OCI-LY1 (cell line): ENCODE measurements at regions not wholly inside any gene's neighbourhood (a gene's known extent, or its start where the extent isn't known, plus 50 kb on each side); places are given as distances from the start of the nearest gene placed in this dataset.

ENCODE experiments used
- H2AFZ ChIP-seq: fragments of 200-600 bp; sonication (generic), shearing (Covaris generic); 2 replicates; pipeline ENCODE4 v1.6.0; 2014; ENCODE audit warnings: antibody characterized with exemption, mild to moderate bottlenecking, low read length
- H3F3A ChIP-seq: fragments of 200-600 bp; sonication (generic), shearing (Covaris generic); 2 replicates; pipeline ENCODE4 v1.6.0; 2014; ENCODE audit warnings: mild to moderate bottlenecking, antibody characterized with exemption, low read length, moderate library complexity; ENCODE audit not compliant: insufficient read depth
- H3K27ac ChIP-seq: fragments of 200-600 bp; sonication (generic); 2 replicates; pipeline ENCODE4 v1.5.1; 2014; ENCODE audit warnings: low read length, mixed run types, mild to moderate bottlenecking, low read depth; ENCODE audit not compliant: poor library complexity, severe bottlenecking
- H3K27me3 ChIP-seq: fragments of 200-600 bp; sonication (generic); 2 replicates; pipeline ENCODE4 v1.6.0; 2014; ENCODE audit warnings: antibody characterized with exemption, mild to moderate bottlenecking, low read length, moderate library complexity; ENCODE audit not compliant: insufficient read depth
- H3K36me3 ChIP-seq: fragments of 200-600 bp; sonication (generic); 2 replicates; pipeline ENCODE4 v1.6.1; 2014; ENCODE audit warnings: mild to moderate bottlenecking, antibody characterized with exemption, low read length, moderate library complexity, mixed read lengths; ENCODE audit not compliant: insufficient read depth
- H3K4me1 ChIP-seq: fragments of 200-600 bp; sonication (generic); 2 replicates; pipeline ENCODE4 v1.5.1; 2014; ENCODE audit warnings: mild to moderate bottlenecking, low read length, moderate library complexity; ENCODE audit not compliant: insufficient read depth, severe bottlenecking
- H3K4me2 ChIP-seq: fragments of 200-600 bp; sonication (generic), shearing (Covaris generic); 2 replicates; pipeline ENCODE4 v1.6.1; 2014; ENCODE audit warnings: low read length
- H3K4me3 ChIP-seq: fragments of 200-600 bp; sonication (generic); 2 replicates; pipeline ENCODE4 v1.5.1; 2014; ENCODE audit warnings: low read length, low read depth, mild to moderate bottlenecking, mixed read lengths; ENCODE audit not compliant: poor library complexity, severe bottlenecking
- H3K79me2 ChIP-seq: fragments of 200-600 bp; shearing (Covaris generic); 2 replicates; pipeline ENCODE4 v1.6.1; 2016; ENCODE audit warnings: mixed run types, low read length, mixed read lengths; ENCODE audit not compliant: insufficient read depth
- H3K9ac ChIP-seq: fragments of 200-600 bp; sonication (generic), shearing (Covaris generic); 2 replicates; pipeline ENCODE4 v1.6.1; 2014; ENCODE audit warnings: mild to moderate bottlenecking, low read length, mixed read lengths
- H3K9me2 ChIP-seq: fragments of 200-600 bp; sonication (generic), shearing (Covaris generic); 2 replicates; pipeline ENCODE4 v1.6.1; 2014; ENCODE audit warnings: low read depth, mild to moderate bottlenecking, low read length, mixed read lengths
- H3K9me3 ChIP-seq: fragments of 200-600 bp; shearing (Covaris generic); 2 replicates; pipeline ENCODE4 v1.6.1; 2014; ENCODE audit warnings: low read length, mixed read lengths
- H4K20me1 ChIP-seq: fragments of 200-600 bp; sonication (generic), shearing (Covaris generic); 2 replicates; pipeline ENCODE4 v1.6.0; 2016; ENCODE audit warnings: mild to moderate bottlenecking, low read length; ENCODE audit not compliant: insufficient read depth
- EZH2 ChIP-seq: fragments of 200-600 bp; sonication (generic), shearing (Covaris generic); IDR thresholded peaks from 2 replicates; pipeline ENCODE4 v1.8.0; 2017; ENCODE audit warnings: borderline replicate concordance, mixed run types, mild to moderate bottlenecking, antibody characterized with exemption, low read length, moderate library complexity, mixed read lengths
- TF ChIP-seq, protein P1 (sequence below): fragments of 200-600 bp; sonication (generic), shearing (Covaris generic); IDR thresholded peaks from 2 replicates; pipeline ENCODE4 v1.5.1; 2017; ENCODE audit warnings: mild to moderate bottlenecking, antibody characterized with exemption, low read length, moderate library complexity, mixed read lengths

DNA sequence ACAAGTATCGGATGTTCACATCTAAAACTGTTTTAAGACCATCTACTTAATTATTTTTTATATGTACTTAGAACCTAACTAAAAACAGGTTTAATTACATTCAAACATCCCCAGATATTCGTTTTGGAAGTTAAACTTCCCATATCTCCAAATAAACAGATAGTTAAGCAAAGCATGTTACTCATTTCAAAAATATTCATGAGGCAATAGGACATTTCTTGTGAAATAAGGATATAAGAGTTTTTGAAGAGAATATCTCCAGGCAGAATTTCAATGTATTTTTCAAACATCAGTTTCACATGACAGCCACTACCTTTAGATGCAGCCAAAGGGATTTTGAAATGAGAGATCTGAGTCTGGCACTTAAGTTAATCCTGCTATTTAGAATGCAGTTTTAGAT, 697.5 kb downstream of the SLITRK1 start:
- no peaks in the 10 kb centered on the region for H3K4me1 ChIP-seq
- H3K9ac ChIP-seq = no peak overlapping the region
- no peaks in the 10 kb centered on the region for H3K27me3 ChIP-seq
- H3K79me2 ChIP-seq = no peaks in the 10 kb centered on the region
- no peak overlapping the region for H3K27ac ChIP-seq
- H3K36me3 ChIP-seq = no peaks in the 10 kb centered on the region
- H2AFZ ChIP-seq = no peak overlapping the region
- no peaks in the 10 kb centered on the region for H3K9me3 ChIP-seq
- H3K4me3 ChIP-seq = no peak overlapping the region
- H3K9me2 ChIP-seq = no peaks in the 10 kb centered on the region
- no peak overlapping the region for H3K4me2 ChIP-seq
- TF ChIP-seq, protein P1, sequence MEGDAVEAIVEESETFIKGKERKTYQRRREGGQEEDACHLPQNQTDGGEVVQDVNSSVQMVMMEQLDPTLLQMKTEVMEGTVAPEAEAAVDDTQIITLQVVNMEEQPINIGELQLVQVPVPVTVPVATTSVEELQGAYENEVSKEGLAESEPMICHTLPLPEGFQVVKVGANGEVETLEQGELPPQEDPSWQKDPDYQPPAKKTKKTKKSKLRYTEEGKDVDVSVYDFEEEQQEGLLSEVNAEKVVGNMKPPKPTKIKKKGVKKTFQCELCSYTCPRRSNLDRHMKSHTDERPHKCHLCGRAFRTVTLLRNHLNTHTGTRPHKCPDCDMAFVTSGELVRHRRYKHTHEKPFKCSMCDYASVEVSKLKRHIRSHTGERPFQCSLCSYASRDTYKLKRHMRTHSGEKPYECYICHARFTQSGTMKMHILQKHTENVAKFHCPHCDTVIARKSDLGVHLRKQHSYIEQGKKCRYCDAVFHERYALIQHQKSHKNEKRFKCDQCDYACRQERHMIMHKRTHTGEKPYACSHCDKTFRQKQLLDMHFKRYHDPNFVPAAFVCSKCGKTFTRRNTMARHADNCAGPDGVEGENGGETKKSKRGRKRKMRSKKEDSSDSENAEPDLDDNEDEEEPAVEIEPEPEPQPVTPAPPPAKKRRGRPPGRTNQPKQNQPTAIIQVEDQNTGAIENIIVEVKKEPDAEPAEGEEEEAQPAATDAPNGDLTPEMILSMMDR = no peak
- no peak for TF ChIP-seq EZH2
- H3F3A ChIP-seq = no peaks in the 10 kb centered on the region
- no peaks in the 10 kb centered on the region for H4K20me1 ChIP-seq

GRCh38 chr13:83184150-83184475, 698.2 kb downstream of the SLITRK1 start:
- H3K9ac ChIP-seq = no peak overlapping the region
- H3K27ac ChIP-seq = no peak overlapping the region
- no peaks in the 10 kb centered on the region for H3K4me1 ChIP-seq
- no peaks in the 10 kb centered on the region for H3K9me2 ChIP-seq
- H3K4me3 ChIP-seq = no peak overlapping the region
- no peaks in the 10 kb centered on the region for H3K9me3 ChIP-seq
- H3K36me3 ChIP-seq = no peaks in the 10 kb centered on the region
- H3K27me3 ChIP-seq = no peaks in the 10 kb centered on the region
- no peaks in the 10 kb centered on the region for H3F3A ChIP-seq
- no peaks in the 10 kb centered on the region for H4K20me1 ChIP-seq
- no peaks in the 10 kb centered on the region for H3K79me2 ChIP-seq
- no peak for TF ChIP-seq EZH2
- TF ChIP-seq, protein P1 = no peak
- no peak overlapping the region for H2AFZ ChIP-seq
- H3K4me2 ChIP-seq = no peak overlapping the region

DNA sequence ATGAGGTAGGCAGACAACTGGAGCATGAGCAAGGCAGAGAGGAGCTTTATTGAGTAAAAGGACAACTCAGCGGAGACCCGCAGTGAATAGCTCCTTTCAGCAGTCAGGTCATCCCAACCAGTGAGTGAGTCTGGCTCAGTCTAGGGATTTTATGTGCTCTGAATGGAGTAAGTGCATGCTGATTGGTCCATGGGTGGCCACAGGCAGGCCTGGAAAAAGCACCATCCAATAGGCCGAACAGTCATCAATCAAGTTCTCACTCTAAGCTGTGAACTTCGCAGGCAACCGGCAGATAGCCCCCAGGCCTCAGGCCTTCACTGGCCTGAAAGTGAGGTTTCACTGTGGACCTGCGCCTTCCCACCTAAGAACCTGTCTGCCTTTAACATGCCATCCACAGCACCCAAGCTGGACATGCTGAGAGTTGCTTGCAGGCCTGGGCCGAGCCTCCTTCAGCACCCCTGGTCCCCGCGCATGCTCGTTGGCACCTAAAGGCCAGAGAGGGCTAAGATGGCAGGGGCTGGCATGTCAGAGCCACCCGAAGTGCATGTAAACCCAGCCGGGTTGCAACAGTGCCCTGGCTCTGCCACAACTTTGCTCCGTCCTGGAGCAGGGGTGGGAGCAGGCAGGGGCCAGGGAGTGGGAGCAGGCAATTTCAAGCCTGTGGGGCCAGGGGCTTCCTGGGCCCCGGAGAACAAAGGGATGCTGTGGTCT, 698.7 kb downstream of the SLITRK1 start:
- no peak overlapping the region for H3K4me3 ChIP-seq
- H2AFZ ChIP-seq = no peak overlapping the region
- H3K4me1 ChIP-seq = no peaks in the 10 kb centered on the region
- H4K20me1 ChIP-seq = no peaks in the 10 kb centered on the region
- H3K27ac ChIP-seq = no peak overlapping the region
- H3K9me3 ChIP-seq = no peaks in the 10 kb centered on the region
- no peaks in the 10 kb centered on the region for H3K27me3 ChIP-seq
- TF ChIP-seq EZH2 = no peak
- TF ChIP-seq, protein P1 = no peak
- no peak overlapping the region for H3K9ac ChIP-seq
- H3K4me2 ChIP-seq = no peak overlapping the region
- H3K9me2 ChIP-seq = no peaks in the 10 kb centered on the region
- H3F3A ChIP-seq = no peaks in the 10 kb centered on the region
- no peaks in the 10 kb centered on the region for H3K36me3 ChIP-seq
- H3K79me2 ChIP-seq = no peaks in the 10 kb centered on the region
